Glomerular visceral epithelial cell (primary cell): ENCODE measurements at regions not wholly inside any gene's neighbourhood (a gene's known extent, or its start where the extent isn't known, plus 50 kb on each side); places are given as distances from the start of the nearest gene placed in this dataset.

ENCODE experiments used
- DNase-seq: peaks from one replicate; pipeline ENCODE4 v3.0.0-alpha.2; 2016; ENCODE audit errors: extremely low spot score

DNA sequence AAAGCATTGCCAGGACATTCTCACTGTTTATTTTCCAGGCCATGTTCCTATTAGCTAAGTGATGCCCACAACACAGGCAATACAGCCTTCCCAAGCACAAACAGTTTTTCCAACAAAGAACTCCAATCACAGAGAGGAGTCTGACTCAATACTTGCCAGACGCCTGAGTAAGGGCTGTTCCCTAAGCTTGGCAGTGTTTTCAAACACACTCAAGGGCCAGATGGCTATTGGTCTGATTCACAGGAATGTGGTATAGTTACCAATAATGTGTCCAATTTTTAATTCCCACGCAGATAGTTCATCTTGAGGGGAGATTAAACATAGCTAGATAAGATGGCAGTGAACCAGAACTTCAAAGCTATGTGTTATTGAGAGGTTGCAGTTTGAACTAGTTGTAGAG lies 381.0 kb downstream of the SNAPC1 start:
- no peak for DNase-seq

DNA sequence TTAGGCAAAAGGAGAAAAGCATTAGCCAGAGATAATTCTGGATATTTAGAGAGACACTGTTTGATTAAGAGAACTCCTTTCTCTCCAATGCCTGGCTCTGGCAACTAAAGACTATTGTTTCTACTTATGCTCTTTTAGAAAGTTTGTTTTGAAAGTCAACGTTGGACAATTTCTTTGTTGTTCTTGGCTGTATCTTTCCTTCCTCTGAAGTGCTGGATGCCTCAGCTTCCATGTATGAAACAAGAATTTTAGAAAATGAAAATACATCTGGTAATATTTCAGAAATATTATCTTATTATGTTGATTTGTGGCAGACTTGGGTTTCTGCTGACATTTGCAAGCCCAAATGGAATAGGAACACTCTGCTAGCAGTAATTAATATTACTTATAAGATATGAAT lies 382.6 kb downstream of the SNAPC1 start:
- DNase-seq, result no peak

DNA sequence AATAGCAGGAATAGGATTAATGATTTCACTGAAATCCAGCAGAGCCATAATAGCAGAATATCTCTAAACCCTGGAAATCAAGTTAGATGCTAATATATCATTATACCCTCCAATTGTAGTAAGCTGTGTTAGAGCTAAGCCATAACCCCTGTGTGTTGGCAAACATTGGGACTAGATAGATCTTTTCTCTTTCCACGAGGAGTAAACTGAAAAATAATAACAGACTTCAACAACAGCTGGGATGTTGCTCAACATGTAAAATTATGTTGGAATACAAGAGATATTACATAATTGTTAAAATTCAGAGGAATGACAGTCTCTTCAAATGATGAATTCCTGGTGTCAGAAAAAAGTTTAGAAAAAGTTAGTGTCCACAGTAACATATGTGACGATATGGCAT lies 383.8 kb downstream of the SNAPC1 start:
- DNase-seq, result no peak

DNA sequence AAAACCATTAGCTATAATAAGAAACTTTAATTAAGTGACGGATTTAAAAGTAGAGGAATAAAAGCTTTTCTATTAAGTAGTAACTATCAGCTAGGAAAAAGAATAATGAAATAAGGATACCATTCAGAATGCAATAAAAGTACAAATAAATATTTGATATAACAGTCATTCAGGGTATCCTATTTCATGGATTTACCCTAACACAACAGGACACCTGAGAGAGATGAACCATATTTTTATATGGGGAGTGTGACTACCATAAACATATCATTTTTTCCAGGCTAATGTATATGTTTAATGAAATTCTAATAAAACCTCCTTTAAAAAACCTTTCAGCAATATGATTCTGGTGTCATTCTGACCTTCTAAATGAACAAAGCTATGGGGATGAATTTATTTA lies 393.8 kb downstream of the SNAPC1 start:
- no peak for DNase-seq

DNA sequence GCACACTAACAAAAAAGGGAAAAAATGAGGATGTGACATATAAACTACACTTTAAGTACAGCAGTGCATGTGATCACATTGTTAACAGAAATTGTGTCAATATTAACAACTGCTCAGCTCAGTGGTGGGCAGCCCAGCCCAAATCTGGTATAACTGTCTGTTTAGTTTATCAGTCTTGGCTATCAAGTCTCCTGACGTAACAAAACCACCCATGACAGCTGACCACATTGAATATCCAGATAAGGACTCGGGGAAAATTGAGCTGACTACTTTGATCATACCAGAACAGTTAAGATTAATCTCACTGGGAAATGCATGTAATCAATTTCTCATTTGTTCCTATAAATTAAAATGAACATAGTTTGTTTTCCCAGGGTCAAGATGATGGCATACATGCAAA lies 396.6 kb downstream of the SNAPC1 start:
- DNase-seq, result no peak

DNA sequence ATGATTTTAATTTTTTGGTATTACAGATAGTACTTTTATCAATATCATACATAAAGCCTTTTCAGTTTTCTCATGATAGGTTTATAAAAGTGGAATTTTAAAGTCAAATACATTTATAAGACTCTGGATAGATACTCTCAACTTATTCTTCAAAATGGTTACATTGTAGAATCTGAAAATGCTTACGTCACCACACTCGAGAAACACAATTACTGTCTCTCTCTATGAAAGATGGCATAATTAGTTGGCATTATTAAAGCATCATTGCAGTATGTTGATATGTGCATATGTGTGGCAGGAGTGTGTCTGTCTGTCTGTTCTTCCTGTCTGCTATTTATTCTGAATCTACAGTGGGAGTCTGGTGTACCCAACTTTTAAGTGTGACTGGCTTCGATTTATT lies 397.1 kb downstream of the SNAPC1 start:
- no peak for DNase-seq

DNA sequence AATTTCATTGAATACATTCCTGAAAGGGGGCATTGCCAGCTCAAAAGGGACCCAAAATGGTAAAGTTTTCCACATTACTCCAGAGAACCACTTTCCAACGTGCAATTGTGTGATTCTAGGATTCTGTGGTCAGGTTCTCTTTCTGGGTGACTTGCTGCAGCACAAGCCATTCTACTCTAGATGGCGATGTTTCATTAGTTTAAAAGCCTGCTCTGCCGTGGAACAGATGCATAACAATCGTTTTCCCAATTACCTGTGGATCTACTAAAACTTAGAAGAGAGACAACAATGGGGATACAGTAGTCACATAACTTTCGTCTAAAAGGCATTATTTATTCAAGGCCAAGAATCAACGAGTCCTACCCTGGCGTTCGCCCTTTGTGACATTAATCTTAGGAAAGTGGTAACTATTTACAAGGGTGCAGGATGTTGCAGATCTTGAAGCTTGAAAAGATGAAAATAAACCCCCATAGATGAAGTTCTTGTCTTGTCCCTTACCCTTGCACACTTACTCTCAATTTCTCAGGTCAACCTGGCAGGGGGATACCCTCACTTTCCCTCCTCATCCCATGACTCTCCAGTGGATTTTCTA lies 400.9 kb downstream of the SNAPC1 start:
- DNase-seq, result peak; percentile 31

DNA sequence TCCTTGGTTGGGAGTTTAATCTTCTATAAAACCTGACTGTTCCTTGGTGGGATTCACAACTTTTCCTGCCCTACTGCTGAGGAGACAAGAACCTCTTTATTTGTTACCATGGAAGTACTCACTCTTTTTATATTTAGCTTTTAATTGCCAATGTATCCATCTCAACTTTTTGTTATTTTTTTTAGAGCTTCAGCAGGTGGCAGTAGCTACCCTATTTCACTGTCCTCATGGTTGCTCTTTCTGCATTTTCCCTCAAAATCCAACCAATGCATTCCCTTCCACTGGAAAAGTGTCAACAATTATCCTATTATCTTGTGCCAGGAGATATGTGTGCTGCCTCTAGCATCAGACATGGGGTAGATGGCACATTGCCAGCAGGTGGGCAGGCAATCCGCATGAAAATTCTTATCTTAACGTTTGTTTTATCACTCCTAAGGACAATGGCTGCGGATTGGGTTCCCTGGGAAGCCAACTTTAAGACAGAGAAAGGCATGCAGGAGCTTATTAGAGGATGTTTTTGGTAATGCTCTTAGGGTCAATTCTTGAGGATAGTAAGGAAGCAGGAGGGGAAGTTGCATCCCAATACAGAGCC lies 406.4 kb downstream of the SNAPC1 start:
- no peak for DNase-seq

DNA sequence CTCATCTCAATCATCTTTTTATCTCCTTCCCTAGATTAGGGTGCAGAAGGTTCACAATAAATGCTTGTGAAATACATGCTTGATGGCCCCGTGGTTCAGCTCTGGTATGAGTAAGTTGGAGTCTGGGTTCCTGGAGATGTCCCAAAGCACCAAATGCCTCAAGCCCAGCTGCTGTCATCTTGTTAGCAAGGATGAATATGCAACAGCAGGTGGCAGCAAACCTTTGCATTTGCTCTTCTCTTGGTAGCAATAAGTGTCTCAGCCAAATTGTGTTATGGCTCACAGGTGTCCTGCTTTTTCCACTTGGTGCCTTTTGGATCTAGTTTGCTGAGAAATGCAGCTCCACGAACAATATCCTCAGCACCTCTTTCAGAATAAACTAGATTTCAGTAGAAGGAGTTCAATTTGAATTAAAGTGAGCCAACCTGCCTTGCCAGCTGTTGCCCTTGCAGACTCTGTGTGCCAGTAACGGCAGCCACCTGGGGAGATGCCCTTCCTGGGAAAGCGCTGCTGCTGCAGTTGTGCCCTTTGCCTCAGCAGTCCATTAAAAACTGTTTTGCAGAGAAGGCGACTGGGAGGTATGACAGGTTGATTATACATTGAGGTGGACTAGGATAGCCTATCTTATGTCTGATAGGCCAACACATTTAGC lies 417.3 kb downstream of the SNAPC1 start:
- peak; percentile 9 for DNase-seq

DNA sequence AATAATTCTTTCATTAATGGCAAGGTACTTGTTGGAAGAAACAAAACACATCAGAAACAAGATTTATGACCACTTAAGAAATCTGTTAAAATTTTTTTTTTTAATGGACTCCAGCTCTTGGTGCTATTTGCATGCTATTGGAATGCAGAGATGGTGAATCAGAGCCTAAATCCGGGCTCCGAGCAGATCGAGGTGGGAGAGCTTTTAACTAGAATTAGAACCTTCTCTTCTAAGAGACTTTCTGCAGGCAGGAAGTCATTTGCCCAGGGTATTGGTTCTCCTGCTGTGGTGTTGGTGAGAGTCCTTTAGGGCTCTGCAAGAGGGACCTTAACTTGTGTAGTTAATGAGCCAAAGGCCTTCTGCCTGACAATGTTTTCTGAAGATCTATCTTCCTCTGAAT lies 419.4 kb downstream of the SNAPC1 start:
- no peak for DNase-seq

DNA sequence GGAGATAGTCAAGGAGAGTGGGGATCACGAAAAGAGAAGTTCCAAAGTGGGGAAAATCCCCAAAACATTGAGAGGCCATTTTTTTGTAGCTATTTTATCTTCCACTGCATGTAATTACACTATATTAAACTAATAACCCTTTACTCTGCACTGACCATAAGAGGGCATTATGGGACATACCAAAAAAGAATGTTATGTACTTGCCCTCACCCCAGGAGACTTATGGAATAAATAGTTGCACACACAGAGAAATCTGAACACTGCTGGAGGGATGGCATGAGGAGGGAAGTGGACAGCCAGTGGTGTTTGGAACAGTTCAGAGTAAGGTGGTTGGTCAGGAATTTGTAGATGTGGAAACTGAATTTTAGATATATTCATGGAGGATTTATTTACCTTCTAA lies 422.9 kb downstream of the SNAPC1 start:
- DNase-seq, result no peak

DNA sequence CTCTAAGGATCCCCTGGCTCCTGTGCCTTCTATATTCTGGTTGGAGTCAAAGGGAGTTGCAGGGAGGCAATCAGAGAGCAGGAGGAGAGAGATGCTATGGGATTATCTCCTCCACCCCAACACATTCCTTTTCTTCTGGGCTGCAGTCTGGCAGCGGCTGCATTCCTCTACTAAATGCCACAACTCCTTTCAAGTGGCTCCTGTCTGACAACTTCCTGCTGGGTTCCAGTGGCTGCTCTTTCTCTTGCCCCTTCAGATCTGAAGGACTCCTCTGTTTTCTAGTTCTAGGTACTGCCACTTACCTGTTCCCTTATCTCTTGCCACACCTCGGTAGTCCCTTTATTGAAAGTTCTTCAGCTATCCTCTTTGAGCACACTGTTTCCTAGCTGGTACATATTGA lies 425.0 kb downstream of the SNAPC1 start:
- DNase-seq, result no peak

DNA sequence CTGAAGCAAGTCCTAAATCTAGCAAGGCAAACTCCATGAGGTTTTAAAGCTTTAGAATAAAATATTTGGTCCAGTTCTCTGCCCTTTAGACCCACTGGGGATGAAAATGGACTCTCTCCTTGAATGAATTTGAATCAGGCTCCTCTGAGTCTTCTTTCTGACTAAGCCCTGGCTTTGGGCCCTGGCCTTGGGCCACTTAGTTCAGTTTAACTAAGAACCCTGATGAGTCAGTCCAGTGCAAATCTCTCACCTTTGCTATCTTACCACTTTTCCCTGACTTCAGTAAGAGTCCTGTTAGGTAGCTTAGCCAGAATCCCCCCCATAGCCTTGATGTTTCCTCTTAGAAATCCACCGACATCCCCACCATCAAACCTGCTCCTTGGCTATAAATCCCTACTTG lies 427.5 kb downstream of the SNAPC1 start:
- DNase-seq, result no peak

DNA sequence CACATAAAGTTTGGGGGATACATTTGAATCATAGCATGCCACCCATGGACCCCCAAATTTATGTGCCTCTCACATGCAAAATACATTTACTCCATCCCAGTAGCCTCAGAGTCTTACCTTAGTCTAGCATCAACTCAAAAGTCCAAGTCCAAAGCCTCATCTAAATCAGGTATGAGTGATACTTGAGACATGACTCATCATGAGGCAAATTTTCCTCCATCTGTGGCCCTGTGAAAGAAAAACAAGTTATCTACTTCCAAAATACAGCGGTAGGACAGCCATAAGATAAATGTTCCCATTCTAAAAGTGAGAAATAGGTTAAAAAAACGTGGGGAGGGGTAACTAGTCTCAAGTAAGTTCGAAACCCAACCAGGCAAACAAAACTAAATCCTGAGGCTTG lies 444.2 kb downstream of the SNAPC1 start:
- DNase-seq, result no peak

DNA sequence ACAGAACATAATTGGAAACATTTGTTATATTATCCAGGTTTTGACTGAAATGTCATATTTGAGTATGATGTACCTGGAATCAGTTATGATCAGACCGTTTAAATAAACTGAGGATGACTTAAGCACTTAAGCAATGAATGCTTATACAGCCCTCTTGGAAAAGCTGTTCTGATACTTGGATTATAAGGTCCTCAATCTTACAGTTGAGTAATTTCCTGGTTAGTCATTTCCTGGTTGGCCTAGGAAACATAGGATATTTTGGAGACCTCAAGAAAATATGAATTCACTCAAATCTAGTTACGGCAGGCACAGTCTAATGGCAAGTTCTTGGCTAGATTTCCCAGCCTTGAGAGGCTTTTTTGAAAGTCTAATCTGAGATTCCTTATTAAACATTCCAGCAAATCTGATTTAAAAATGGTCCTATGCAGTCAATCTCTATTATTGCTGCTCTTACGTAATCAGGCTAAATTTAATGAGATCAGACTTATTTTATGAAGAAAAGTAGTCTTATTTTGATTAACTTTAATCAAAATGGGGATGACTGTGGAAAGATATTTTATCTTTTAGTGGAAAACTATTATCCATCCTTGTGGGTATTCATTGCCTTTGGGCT lies 447.2 kb downstream of the SNAPC1 start:
- DNase-seq, result no peak

DNA sequence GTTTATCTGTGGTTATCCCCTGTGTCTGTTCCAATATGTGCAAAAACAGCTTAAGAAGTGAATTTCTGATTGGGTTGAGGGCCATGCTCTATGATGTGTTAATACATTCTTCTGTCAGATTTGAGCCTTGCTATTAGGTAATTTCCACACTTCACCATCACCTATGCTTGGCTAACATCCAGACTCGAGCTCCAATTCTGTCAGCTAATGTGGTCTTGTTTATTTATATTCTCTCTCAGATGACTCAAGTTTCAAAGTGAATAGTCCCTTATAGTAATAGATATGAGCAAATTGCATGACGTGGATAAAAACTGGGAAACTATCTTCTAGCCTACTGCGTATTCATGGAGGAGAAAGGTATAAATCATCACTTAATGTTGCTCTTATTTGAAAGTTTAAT lies 451.3 kb downstream of the SNAPC1 start:
- no peak for DNase-seq

DNA sequence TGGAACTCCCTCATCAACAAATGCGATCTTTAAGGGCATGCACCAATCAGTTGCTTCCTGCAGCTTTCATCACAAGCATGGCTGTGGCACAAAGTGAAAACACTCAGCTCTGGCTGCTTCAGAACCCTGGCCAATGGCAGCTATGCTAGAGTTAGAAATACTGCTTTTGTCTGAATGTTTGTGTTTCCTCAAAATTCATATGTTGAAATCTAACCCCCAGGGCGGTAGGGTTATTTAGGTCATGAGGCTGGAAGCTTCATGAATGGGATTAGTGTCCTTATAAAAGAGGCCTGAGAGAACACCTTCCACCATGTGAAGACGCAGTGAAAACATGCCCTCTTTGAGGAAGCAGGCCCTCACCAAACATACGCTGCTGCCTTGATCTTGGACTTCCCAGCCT lies 453.9 kb downstream of the SNAPC1 start:
- DNase-seq, result no peak

DNA sequence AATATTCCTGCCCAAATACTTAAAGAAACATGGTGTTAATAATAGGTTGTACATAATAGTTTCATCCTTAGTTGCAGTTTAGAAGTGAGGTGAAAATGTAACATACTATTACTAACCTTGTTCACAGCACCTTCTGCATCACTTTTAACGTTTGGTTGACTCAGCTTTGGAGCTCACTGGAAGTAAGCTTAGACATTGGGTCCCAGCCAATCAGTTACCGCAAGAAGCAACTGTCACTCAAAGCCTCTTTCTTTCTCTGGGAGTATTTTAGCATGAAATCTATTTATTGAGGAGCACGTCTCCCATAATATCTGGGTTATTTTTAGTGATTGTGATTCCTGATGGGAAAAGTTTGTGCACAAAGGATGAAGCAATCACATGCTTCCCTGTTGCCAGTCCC lies 472.6 kb downstream of the SNAPC1 start:
- no peak for DNase-seq

DNA sequence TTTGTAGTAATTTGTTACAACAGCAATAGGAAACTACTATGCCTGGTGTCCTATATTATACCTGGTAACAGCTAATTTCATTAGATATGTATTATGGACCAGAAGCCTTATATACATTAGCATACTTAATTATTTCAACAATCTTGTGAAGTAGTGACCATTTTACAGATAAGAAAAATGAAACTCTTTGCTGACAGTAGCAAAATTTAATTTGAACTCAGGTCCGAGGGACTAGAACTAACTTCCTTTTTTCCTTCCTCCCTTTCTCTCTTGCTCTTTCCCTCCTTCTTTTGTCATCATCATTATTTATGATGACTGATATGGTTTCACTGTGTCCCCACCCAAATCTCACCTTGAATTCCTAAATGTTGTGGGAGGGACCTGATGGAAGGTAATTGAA lies 482.0 kb downstream of the SNAPC1 start:
- DNase-seq, result no peak

DNA sequence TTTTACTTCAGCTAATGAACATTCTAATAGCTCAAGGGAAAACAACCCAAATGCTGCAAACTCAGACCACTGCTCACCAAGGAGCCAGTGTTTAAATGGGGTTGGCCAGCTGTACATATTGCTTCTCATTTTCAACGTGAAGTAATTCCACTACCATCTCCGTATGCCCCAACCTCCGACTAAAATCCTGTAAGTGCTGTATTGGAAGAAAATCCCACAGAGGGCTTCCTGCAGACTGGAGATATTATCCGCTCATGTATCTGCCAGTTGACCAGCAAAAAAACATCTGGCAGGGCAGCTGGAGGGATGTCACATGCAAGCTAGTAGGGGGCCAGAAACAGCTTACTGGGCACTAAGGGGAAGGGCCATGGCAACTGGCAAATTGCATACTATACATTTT lies 485.0 kb downstream of the SNAPC1 start:
- no peak for DNase-seq

DNA sequence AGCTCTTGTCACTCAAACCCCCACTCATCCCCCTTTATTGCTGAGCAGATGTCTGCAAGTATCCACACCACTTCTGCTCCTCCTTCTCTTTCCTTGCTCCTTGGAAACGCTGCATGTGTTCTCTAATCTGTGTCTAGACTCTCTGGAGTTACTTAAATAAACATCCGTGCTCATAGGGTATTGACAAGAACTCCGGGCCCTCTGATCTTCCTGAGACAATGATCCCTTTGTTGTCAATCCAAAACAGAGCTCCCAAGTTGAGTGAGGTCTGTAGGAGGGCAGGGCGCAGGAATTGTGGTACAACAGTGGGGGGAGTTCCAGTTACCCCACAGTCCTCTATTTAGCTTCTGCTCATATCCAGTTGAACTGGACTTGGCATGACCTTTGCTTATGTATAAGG lies 489.0 kb downstream of the SNAPC1 start:
- DNase-seq, result no peak

DNA sequence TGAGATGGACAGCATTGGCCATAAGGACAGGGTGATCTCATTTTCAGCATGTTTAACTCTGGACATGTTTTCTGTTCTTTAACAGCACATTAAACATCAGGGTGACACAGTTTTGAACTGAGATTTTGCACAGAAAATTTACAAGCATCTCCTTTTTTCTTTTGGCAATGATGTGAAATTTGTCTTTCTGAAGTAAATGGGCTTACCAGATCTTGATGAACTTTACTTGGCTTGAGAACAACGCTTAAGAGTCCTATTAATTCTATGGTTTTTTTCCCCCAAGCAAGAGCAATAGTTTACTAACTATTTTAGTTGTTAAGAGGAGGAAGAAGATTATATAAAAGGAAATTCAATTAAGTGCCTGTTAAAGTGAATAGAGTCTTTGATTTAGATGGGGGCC lies 491.0 kb downstream of the SNAPC1 start:
- DNase-seq, result no peak

DNA sequence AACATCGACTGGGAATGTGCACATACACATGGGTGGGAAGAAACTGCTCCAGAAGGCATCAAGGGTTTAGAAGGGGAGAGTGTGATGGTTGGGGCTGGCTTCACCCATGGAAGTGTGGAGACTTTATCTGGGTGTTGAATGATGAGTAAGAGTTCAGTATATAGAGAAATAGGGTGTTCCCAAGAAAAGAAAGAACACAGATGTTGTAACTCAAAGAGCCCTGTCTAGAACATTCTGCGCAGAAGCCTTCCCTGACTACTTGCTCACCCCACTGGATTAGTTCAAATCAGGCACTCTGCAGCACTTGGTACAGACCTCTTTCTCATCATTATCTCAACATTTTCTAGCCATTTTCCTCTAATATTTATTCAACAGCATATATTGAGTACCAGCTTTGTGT lies 491.7 kb downstream of the SNAPC1 start:
- no peak for DNase-seq
